Activated naive CD8-positive, alpha-beta T cell treated with anti-CD3 and anti-CD28 coated beads, Interleukin-2, amount 50 U/mL, for 24 hours (primary cell): ENCODE measurements at regions not wholly inside any gene's neighbourhood (a gene's known extent, or its start where the extent isn't known, plus 50 kb on each side); places are given as distances from the start of the nearest gene placed in this dataset.

Source experiments
- ATAC-seq: fragments of 150-1000 bp; cut with Tn5 transposase; one replicate; pipeline ENCODE4 v1.10.0; 2021
- DNase-seq: peaks from one replicate; pipeline ENCODE4 v3.0.0; 2021
- H3K27ac Mint-ChIP-seq: one replicate; pipeline ENCODE4 v1.8.0; 2021; ENCODE audit warnings: mild to moderate bottlenecking, mixed read lengths
- H3K27me3 Mint-ChIP-seq: one replicate; pipeline ENCODE4 v1.8.0; 2021; ENCODE audit warnings: mixed read lengths
- H3K36me3 Mint-ChIP-seq: one replicate; pipeline ENCODE4 v1.8.0; 2021; ENCODE audit warnings: low read depth, mixed read lengths
- H3K4me1 Mint-ChIP-seq: one replicate; pipeline ENCODE4 v1.8.0; 2021; ENCODE audit warnings: mixed read lengths
- H3K4me3 Mint-ChIP-seq: one replicate; pipeline ENCODE4 v1.8.0; 2021; ENCODE audit warnings: mild to moderate bottlenecking, moderate library complexity, mixed read lengths
- H3K9me3 Mint-ChIP-seq: one replicate; pipeline ENCODE4 v1.8.0; 2021; ENCODE audit warnings: mixed read lengths

- no peak for ATAC-seq
- H3K4me1 Mint-ChIP-seq: no peaks in the 10 kb centered on the region
- no peaks in the 10 kb centered on the region for H3K9me3 Mint-ChIP-seq
- H3K27ac Mint-ChIP-seq: no peak overlapping the region
- H3K36me3 Mint-ChIP-seq: no peaks in the 10 kb centered on the region
- no peak for DNase-seq
- peaks cover 2% of the 10 kb centered on the region for H3K27me3 Mint-ChIP-seq
- no peak overlapping the region for H3K4me3 Mint-ChIP-seq
Measured at GRCh38 chr16:79677799-79678530, 77.4 kb upstream of the MAF start.

GRCh38 chr16:79673635-79674034, 73.1 kb upstream of the MAF start:
- Mint-ChIP-seq H3K4me1 (no peaks in the 10 kb centered on the region), H3K27ac (no peak overlapping the region), H3K4me3 (no peak overlapping the region), H3K9me3 (peaks cover 8% of the 10 kb centered on the region), H3K36me3 (no peaks in the 10 kb centered on the region), H3K27me3 (peaks cover 3% of the 10 kb centered on the region)
- no peak for DNase-seq
- ATAC-seq: no peak

- no peak overlapping the region for H3K4me3 Mint-ChIP-seq
- peaks cover 2% of the 10 kb centered on the region for H3K27me3 Mint-ChIP-seq
- H3K9me3 Mint-ChIP-seq: peaks cover 8% of the 10 kb centered on the region
- no peaks in the 10 kb centered on the region for H3K36me3 Mint-ChIP-seq
- ATAC-seq (no peak), DNase-seq (no peak)
- H3K27ac Mint-ChIP-seq: no peak overlapping the region
- no peaks in the 10 kb centered on the region for H3K4me1 Mint-ChIP-seq
Measured at GRCh38 chr16:79672524-79672923, 72.0 kb upstream of the MAF start.

GRCh38 chr16:79668502-79668901, 68.0 kb upstream of the MAF start:
- peaks cover 8% of the 10 kb centered on the region for H3K9me3 Mint-ChIP-seq
- H3K27ac Mint-ChIP-seq: no peak overlapping the region
- ATAC-seq: no peak
- DNase-seq: no peak
- H3K27me3 Mint-ChIP-seq: peaks cover 9% of the 10 kb centered on the region
- H3K4me3 Mint-ChIP-seq: no peak overlapping the region
- H3K36me3 Mint-ChIP-seq: no peaks in the 10 kb centered on the region
- no peaks in the 10 kb centered on the region for H3K4me1 Mint-ChIP-seq

- ATAC-seq (no peak), DNase-seq (no peak)
- H3K9me3 Mint-ChIP-seq: peaks cover 8% of the 10 kb centered on the region
- H3K27ac Mint-ChIP-seq: no peak overlapping the region
- peaks cover 12% of the 10 kb centered on the region for H3K27me3 Mint-ChIP-seq
- H3K36me3 Mint-ChIP-seq: no peaks in the 10 kb centered on the region
- no peaks in the 10 kb centered on the region for H3K4me1 Mint-ChIP-seq
- H3K4me3 Mint-ChIP-seq: no peak overlapping the region
Measured at GRCh38 chr16:79665970-79666369, 65.4 kb upstream of the MAF start.

- DNase-seq (no peak), ATAC-seq (no peak)
- no peak overlapping the region for H3K4me3 Mint-ChIP-seq
- no peaks in the 10 kb centered on the region for H3K36me3 Mint-ChIP-seq
- H3K9me3 Mint-ChIP-seq: peaks cover 5% of the 10 kb centered on the region
- H3K27ac Mint-ChIP-seq: no peak overlapping the region
- H3K4me1 Mint-ChIP-seq: no peaks in the 10 kb centered on the region
- peaks cover 12% of the 10 kb centered on the region for H3K27me3 Mint-ChIP-seq
Measured at GRCh38 chr16:79664407-79664806, 63.9 kb upstream of the MAF start.

- ATAC-seq: no peak
- DNase-seq: no peak
- Mint-ChIP-seq H3K9me3 (no peaks in the 10 kb centered on the region), H3K27ac (no peak overlapping the region), H3K4me1 (no peaks in the 10 kb centered on the region), H3K4me3 (no peak overlapping the region), H3K27me3 (peaks cover 12% of the 10 kb centered on the region), H3K36me3 (no peaks in the 10 kb centered on the region)
Measured at GRCh38 chr16:79662669-79663313, 62.3 kb upstream of the MAF start.

- no peak overlapping the region for H3K4me3 Mint-ChIP-seq
Measured at GRCh38 chr16:79662122-79662521, 61.6 kb upstream of the MAF start.

GRCh38 chr16:79661578-79661977, 61.0 kb upstream of the MAF start:
- ATAC-seq: no peak
- Mint-ChIP-seq H3K4me1 (no peaks in the 10 kb centered on the region), H3K36me3 (no peaks in the 10 kb centered on the region), H3K4me3 (no peak overlapping the region), H3K27ac (no peak overlapping the region), H3K9me3 (no peaks in the 10 kb centered on the region), H3K27me3 (peaks cover 12% of the 10 kb centered on the region)
- no peak for DNase-seq

More at GRCh38 chr16:79662122-79662521, 61.6 kb upstream of the MAF start:
- H3K27ac Mint-ChIP-seq: no peak overlapping the region
- no peaks in the 10 kb centered on the region for H3K36me3 Mint-ChIP-seq
- DNase-seq (no peak), ATAC-seq (no peak)
- peaks cover 12% of the 10 kb centered on the region for H3K27me3 Mint-ChIP-seq
- no peaks in the 10 kb centered on the region for H3K9me3 Mint-ChIP-seq
- no peaks in the 10 kb centered on the region for H3K4me1 Mint-ChIP-seq

- Mint-ChIP-seq H3K36me3 (no peaks in the 10 kb centered on the region), H3K4me1 (no peaks in the 10 kb centered on the region), H3K9me3 (no peaks in the 10 kb centered on the region), H3K27ac (no peak overlapping the region), H3K27me3 (peaks cover 9% of the 10 kb centered on the region), H3K4me3 (no peak overlapping the region)
- no peak for ATAC-seq
- no peak for DNase-seq
Measured at GRCh38 chr16:79659344-79659743, 58.8 kb upstream of the MAF start.

GRCh38 chr16:79658301-79659033, 57.9 kb upstream of the MAF start:
- no peak for ATAC-seq
- no peak overlapping the region for H3K27ac Mint-ChIP-seq
- no peak overlapping the region for H3K4me3 Mint-ChIP-seq
- no peaks in the 10 kb centered on the region for H3K9me3 Mint-ChIP-seq
- no peaks in the 10 kb centered on the region for H3K4me1 Mint-ChIP-seq
- peaks cover 5% of the 10 kb centered on the region for H3K27me3 Mint-ChIP-seq
- no peaks in the 10 kb centered on the region for H3K36me3 Mint-ChIP-seq
- DNase-seq: no peak

- H3K27me3 Mint-ChIP-seq: no peaks in the 10 kb centered on the region
- no peaks in the 10 kb centered on the region for H3K9me3 Mint-ChIP-seq
- no peak overlapping the region for H3K27ac Mint-ChIP-seq
- no peaks in the 10 kb centered on the region for H3K4me1 Mint-ChIP-seq
- no peaks in the 10 kb centered on the region for H3K36me3 Mint-ChIP-seq
- H3K4me3 Mint-ChIP-seq: no peak overlapping the region
- no peak for ATAC-seq
- no peak for DNase-seq
Measured at GRCh38 chr16:79656553-79657115, 56.1 kb upstream of the MAF start.

GRCh38 chr16:79653373-79653891, 52.9 kb upstream of the MAF start:
- H3K36me3 Mint-ChIP-seq: no peaks in the 10 kb centered on the region
- H3K4me1 Mint-ChIP-seq: no peaks in the 10 kb centered on the region
- no peak for ATAC-seq
- no peak for DNase-seq
- H3K9me3 Mint-ChIP-seq: no peaks in the 10 kb centered on the region
- H3K27me3 Mint-ChIP-seq: peaks cover 3% of the 10 kb centered on the region
- H3K27ac Mint-ChIP-seq: no peak overlapping the region
- no peak overlapping the region for H3K4me3 Mint-ChIP-seq

- DNase-seq (no peak), ATAC-seq (no peak)
- Mint-ChIP-seq H3K9me3 (no peaks in the 10 kb centered on the region), H3K36me3 (no peaks in the 10 kb centered on the region), H3K27me3 (peaks cover 3% of the 10 kb centered on the region), H3K4me1 (no peaks in the 10 kb centered on the region), H3K27ac (no peak overlapping the region), H3K4me3 (no peak overlapping the region)
Measured at GRCh38 chr16:79651363-79651762, 50.8 kb upstream of the MAF start.
